ENCODE measurements at regions not wholly inside any gene's neighbourhood (a gene's known extent, or its start where the extent isn't known, plus 50 kb on each side); places are given as distances from the start of the nearest gene placed in this dataset.

- TF ChIP-seq CTCF (IDR thresholded peaks at IDR 0.05; ENCODE audit: low read depth, low read length, missing input control) (no peak), YY1 (IDR thresholded peaks at IDR 0.05) (no peak), SP1 (IDR thresholded peaks at IDR 0.05) (no peak), GABPA (IDR thresholded peaks at IDR 0.05 in 1 of 2, conservative IDR thresholded peaks at IDR 0.05 in 1 of 2) (no peak), NR2F2 (IDR thresholded peaks at IDR 0.05) (no peak), JUND (IDR thresholded peaks at IDR 0.05) (no peak), MAX (IDR thresholded peaks at IDR 0.05) (no peak), HNF4A (conservative IDR thresholded peaks at IDR 0.05) (no peak)
These were observed 115.2 kb downstream of the LITAF start for GRCh38 chr16:11471548-11471947.

Data from liver (tissue), 3 donors.